ENCODE measurements at regions not wholly inside any gene's neighbourhood (a gene's known extent, or its start where the extent isn't known, plus 50 kb on each side); places are given as distances from the start of the nearest gene placed in this dataset.

GRCh38 chr20:40191573-40191972 lies 497.5 kb downstream of the MAFB start:
- Mint-ChIP-seq H3K4me3 (no peak overlapping the region), H3K4me1 (peaks cover 18% of the 10 kb centered on the region), H3K9me3 (peaks cover 0 to 3% (median 0%) of the 10 kb centered on the region in 7 donors), H3K27me3 (ENCODE audit: low read depth in 3 of 3) (peaks cover 3 to 19% (median 5%) of the 10 kb centered on the region in 3 donors), H3K36me3 (no peaks in the 10 kb centered on the region), H3K27ac (no peak overlapping the region)
- TF ChIP-seq CTCF (IDR thresholded peaks at IDR 0.05): no peak
- Histone ChIP-seq H2AFZ (ENCODE audit: insufficient read depth, low read depth, low read length, poor library complexity, severe bottlenecking) (no peak overlapping the region), H3K4me1 (ENCODE audit: control insufficient read depth in 1 of 2, insufficient read depth in 2 of 2, low read length in 2 of 2) (peaks cover 12 to 18% of the 10 kb centered on the region in 2 donors), H3K9me3 (replicated peaks in 1 of 2; ENCODE audit: control insufficient read depth in 1 of 2, insufficient read depth in 1 of 2, low read length in 2 of 2) (no peaks in the 10 kb centered on the region), H3K4me3 (replicated peaks in 1 of 3; ENCODE audit: low read depth in 2 of 3, low read length in 3 of 3) (no peak overlapping the region), H3K79me2 (ENCODE audit: insufficient read depth, low read length) (no peaks in the 10 kb centered on the region), H3K4me2 (replicated peaks; ENCODE audit: extremely low read depth, low read length, poor library complexity, severe bottlenecking) (no peak overlapping the region), H3K9ac (ENCODE audit: insufficient read depth, low read length, poor library complexity, severe bottlenecking) (no peak overlapping the region), H3K27me3 (ENCODE audit: control insufficient read depth in 2 of 2, insufficient read depth in 2 of 2, low read length in 2 of 2) (peaks cover 3 to 6% of the 10 kb centered on the region in 2 donors), H4K20me1 (ENCODE audit: insufficient read depth, low read length) (no peaks in the 10 kb centered on the region), H3K27ac (ENCODE audit: low read depth in 1 of 2, low read length in 2 of 2) (no peak overlapping the region), H3K36me3 (replicated peaks in 1 of 2; ENCODE audit: control insufficient read depth in 1 of 2, insufficient read depth in 2 of 2, low read length in 2 of 2) (no peaks in the 10 kb centered on the region)
- DNase-seq: no peak
- 100% methylated on average over 2 of the region's 4 CpGs for WGBS (ENCODE audit: insufficient coverage)
- intact Hi-C loops (cut with micrococcal nuclease): no loop called here

- H3K27me3 Mint-ChIP-seq (ENCODE audit: low read depth in 3 of 3): peaks cover 5 to 24% (median 8%) of the 10 kb centered on the region in 3 donors
- peaks cover 18% of the 10 kb centered on the region for H3K4me1 Mint-ChIP-seq
Observed at GRCh38 chr20:40189621-40190020, 499.4 kb downstream of the MAFB start.

More at GRCh38 chr20:40189621-40190020, 499.4 kb downstream of the MAFB start:
- Mint-ChIP-seq H3K36me3 (no peaks in the 10 kb centered on the region), H3K4me3 (no peak overlapping the region), H3K27ac (no peak overlapping the region), H3K9me3 (peaks cover 0 to 3% (median 0%) of the 10 kb centered on the region in 7 donors)
- 100% methylated on average over 1 of the region's 2 CpGs for WGBS (ENCODE audit: insufficient coverage)
- Histone ChIP-seq H3K4me2 (replicated peaks; ENCODE audit: extremely low read depth, low read length, poor library complexity, severe bottlenecking) (no peak overlapping the region), H3K36me3 (replicated peaks in 1 of 2; ENCODE audit: control insufficient read depth in 1 of 2, insufficient read depth in 2 of 2, low read length in 2 of 2) (no peaks in the 10 kb centered on the region), H2AFZ (ENCODE audit: insufficient read depth, low read depth, low read length, poor library complexity, severe bottlenecking) (no peak overlapping the region), H3K4me3 (replicated peaks in 1 of 3; ENCODE audit: low read depth in 2 of 3, low read length in 3 of 3) (no peak overlapping the region), H3K79me2 (ENCODE audit: insufficient read depth, low read length) (no peaks in the 10 kb centered on the region), H4K20me1 (ENCODE audit: insufficient read depth, low read length) (no peaks in the 10 kb centered on the region), H3K9ac (ENCODE audit: insufficient read depth, low read length, poor library complexity, severe bottlenecking) (no peak overlapping the region), H3K27me3 (ENCODE audit: control insufficient read depth in 2 of 2, insufficient read depth in 2 of 2, low read length in 2 of 2) (peaks cover 6 to 16% of the 10 kb centered on the region in 2 donors), H3K27ac (ENCODE audit: low read depth in 1 of 2, low read length in 2 of 2) (no peak overlapping the region), H3K4me1 (ENCODE audit: control insufficient read depth in 1 of 2, insufficient read depth in 2 of 2, low read length in 2 of 2) (peaks cover 12 to 18% of the 10 kb centered on the region in 2 donors), H3K9me3 (replicated peaks in 1 of 2; ENCODE audit: control insufficient read depth in 1 of 2, insufficient read depth in 1 of 2, low read length in 2 of 2) (no peaks in the 10 kb centered on the region)
- TF ChIP-seq CTCF (IDR thresholded peaks at IDR 0.05): no peak
- DNase-seq: no peak
- intact Hi-C loops (cut with micrococcal nuclease): no loop called here
